Hepatocyte (in vitro differentiated cells): ENCODE measurements at regions not wholly inside any gene's neighbourhood (a gene's known extent, or its start where the extent isn't known, plus 50 kb on each side); places are given as distances from the start of the nearest gene placed in this dataset.

Experiments
- DNase-seq: peaks from one replicate; pipeline ENCODE4 v3.0.0-alpha.2; 2016; ENCODE audit warnings: low spot score
- H2AFZ ChIP-seq: fragments of 200-600 bp; sonication (generic); 2 replicates; pipeline ENCODE4 v1.6.0; 2016; ENCODE audit warnings: antibody characterized with exemption, mild to moderate bottlenecking
- H3K27ac ChIP-seq: fragments of 200-600 bp; sonication (generic); 2 replicates; pipeline ENCODE4 v1.5.1; 2016; ENCODE audit warnings: mild to moderate bottlenecking
- H3K27me3 ChIP-seq: fragments of 200-600 bp; sonication (generic); 2 replicates; pipeline ENCODE4 v1.6.1; 2016
- H3K36me3 ChIP-seq: fragments of 200-600 bp; sonication (generic); replicated peaks from 2 replicates; pipeline ENCODE4 v1.5.1; 2016; ENCODE audit warnings: low read depth; ENCODE audit not compliant: insufficient read depth
- H3K4me1 ChIP-seq: fragments of 200-600 bp; sonication (generic); 2 replicates; pipeline ENCODE4 v1.5.1; 2016; ENCODE audit warnings: mild to moderate bottlenecking, moderate library complexity; ENCODE audit not compliant: insufficient read depth
- H3K4me2 ChIP-seq: fragments of 200-600 bp; sonication (generic); 2 replicates; pipeline ENCODE4 v1.6.0; 2016
- H3K4me3 ChIP-seq: fragments of 200-600 bp; sonication (generic); 2 replicates; pipeline ENCODE4 v1.5.1; 2016; ENCODE audit warnings: mild to moderate bottlenecking
- H3K79me2 ChIP-seq: fragments of 200-600 bp; sonication (generic); 2 replicates; pipeline ENCODE4 v1.6.0; 2017; ENCODE audit warnings: mild to moderate bottlenecking
- H3K9me2 ChIP-seq: fragments of 200-600 bp; sonication (generic); replicated peaks from 2 replicates; pipeline ENCODE4 v1.6.0; 2017; ENCODE audit warnings: mild to moderate bottlenecking; ENCODE audit not compliant: insufficient read depth
- H3K9me3 ChIP-seq: fragments of 200-600 bp; sonication (generic); 2 replicates; pipeline ENCODE4 v1.5.1; 2016; ENCODE audit warnings: low read depth, mild to moderate bottlenecking
- H4K20me1 ChIP-seq: fragments of 200-600 bp; sonication (generic); 2 replicates; pipeline ENCODE4 v1.6.0; 2016; ENCODE audit warnings: mild to moderate bottlenecking; ENCODE audit not compliant: insufficient read depth, poor library complexity, severe bottlenecking
- CTCF ChIP-seq: fragments of 200-600 bp; sonication (generic); IDR thresholded peaks from 2 replicates; pipeline ENCODE4 v1.5.1; 2016; ENCODE audit warnings: antibody characterized with exemption, mild to moderate bottlenecking; ENCODE audit not compliant: poor library complexity
- EZH2 ChIP-seq: fragments of 200-600 bp; sonication (generic); IDR thresholded peaks from 2 replicates; pipeline ENCODE4 v1.6.1; 2016; ENCODE audit warnings: antibody characterized with exemption, mild to moderate bottlenecking, borderline replicate concordance
- EZH2phosphoT487 ChIP-seq: fragments of 200-600 bp; sonication (generic); IDR thresholded peaks from one replicate; pipeline ENCODE4 v1.6.1; 2018; ENCODE audit warnings: antibody characterized with exemption, mild to moderate bottlenecking, low read depth, moderate library complexity; ENCODE audit not compliant: unreplicated experiment, severe bottlenecking
- WGBS: methylation state at CpG from one replicate; pipeline ENCODE4 v1.1.6; 2016; ENCODE audit warnings: low lambda C conversion rate; ENCODE audit errors: missing lambda C conversion rate; 5-methylcytosine and 5-hydroxymethylcytosine counted together

- 97% methylated on average over 3 of the region's 3 CpGs for WGBS
- no peaks in the 10 kb centered on the region for H3K9me2 ChIP-seq
- H3K36me3 ChIP-seq, result no peaks in the 10 kb centered on the region
- no peaks in the 10 kb centered on the region for H4K20me1 ChIP-seq
- H3K4me1 ChIP-seq, result no peaks in the 10 kb centered on the region
- no peaks in the 10 kb centered on the region for H3K9me3 ChIP-seq
- H3K4me2 ChIP-seq, result no peak overlapping the region
- H3K79me2 ChIP-seq, result no peaks in the 10 kb centered on the region
- H3K4me3 ChIP-seq, result no peak overlapping the region
- no peak overlapping the region for H3K27ac ChIP-seq
- no peak overlapping the region for H2AFZ ChIP-seq
- no peak for DNase-seq
- H3K27me3 ChIP-seq, result no peaks in the 10 kb centered on the region
- TF ChIP-seq EZH2 (no peak), EZH2phosphoT487 (no peak), CTCF (no peak)
Observed at GRCh38 chr12:88400302-88400701, 180.0 kb downstream of the KITLG start.

- DNase-seq, result no peak
- no peak for TF ChIP-seq EZH2
- no peak for TF ChIP-seq EZH2phosphoT487
- TF ChIP-seq CTCF, result no peak
- WGBS, result 93% methylated on average over 2 of the region's 2 CpGs
Observed at GRCh38 chr12:88401155-88401554, 179.1 kb downstream of the KITLG start.

GRCh38 chr12:88406905-88407304 is 173.4 kb downstream of the KITLG start:
- 75% methylated on average over 5 of the region's 5 CpGs for WGBS
- H3K27me3 ChIP-seq, result no peaks in the 10 kb centered on the region
- no peaks in the 10 kb centered on the region for H3K4me1 ChIP-seq
- no peak overlapping the region for H3K27ac ChIP-seq
- no peak overlapping the region for H3K4me3 ChIP-seq
- no peaks in the 10 kb centered on the region for H4K20me1 ChIP-seq
- H2AFZ ChIP-seq, result no peak overlapping the region
- TF ChIP-seq CTCF (no peak), EZH2phosphoT487 (no peak), EZH2 (no peak)
- H3K9me2 ChIP-seq, result no peaks in the 10 kb centered on the region
- H3K79me2 ChIP-seq, result no peaks in the 10 kb centered on the region
- no peak for DNase-seq
- H3K36me3 ChIP-seq, result no peaks in the 10 kb centered on the region
- H3K4me2 ChIP-seq, result no peak overlapping the region
- no peaks in the 10 kb centered on the region for H3K9me3 ChIP-seq

More at GRCh38 chr12:88401155-88401554, 179.1 kb downstream of the KITLG start:
- H3K4me2 ChIP-seq, result no peak overlapping the region
- no peaks in the 10 kb centered on the region for H4K20me1 ChIP-seq
- no peaks in the 10 kb centered on the region for H3K4me1 ChIP-seq
- H2AFZ ChIP-seq, result no peak overlapping the region
- no peak overlapping the region for H3K4me3 ChIP-seq
- H3K9me3 ChIP-seq, result no peaks in the 10 kb centered on the region
- no peaks in the 10 kb centered on the region for H3K79me2 ChIP-seq
- no peaks in the 10 kb centered on the region for H3K27me3 ChIP-seq
- H3K36me3 ChIP-seq, result no peaks in the 10 kb centered on the region
- no peaks in the 10 kb centered on the region for H3K9me2 ChIP-seq
- no peak overlapping the region for H3K27ac ChIP-seq

- Histone ChIP-seq H3K9me3 (no peaks in the 10 kb centered on the region), H2AFZ (no peak overlapping the region), H3K27me3 (no peaks in the 10 kb centered on the region)
Observed at GRCh38 chr12:88408823-88409222, 171.4 kb downstream of the KITLG start.

More at GRCh38 chr12:88408823-88409222, 171.4 kb downstream of the KITLG start:
- Histone ChIP-seq H3K4me2 (no peak overlapping the region), H3K9me2 (no peaks in the 10 kb centered on the region), H3K27ac (no peak overlapping the region), H3K36me3 (no peaks in the 10 kb centered on the region), H3K4me3 (no peak overlapping the region), H3K4me1 (no peaks in the 10 kb centered on the region), H4K20me1 (no peaks in the 10 kb centered on the region), H3K79me2 (no peaks in the 10 kb centered on the region)
- TF ChIP-seq EZH2 (no peak), CTCF (no peak), EZH2phosphoT487 (no peak)
- DNase-seq, result no peak
